GM10266 (cell line): ENCODE measurements at regions not wholly inside any gene's neighbourhood (a gene's known extent, or its start where the extent isn't known, plus 50 kb on each side); places are given as distances from the start of the nearest gene placed in this dataset.

Source experiments
- DNase-seq: peaks from one replicate; pipeline ENCODE4 v3.0.0; 2012; ENCODE audit errors: extremely low spot score
- CTCF ChIP-seq: IDR thresholded peaks from 2 replicates; pipeline ENCODE4 v1.5.1; 2012; ENCODE audit warnings: mild to moderate bottlenecking, low read depth; ENCODE audit not compliant: control insufficient read depth, insufficient read depth; ENCODE audit errors: missing control alignments

- DNase-seq, result no peak
- TF ChIP-seq CTCF, result no peak
These were observed 459.5 kb upstream of the CDH20 start for GRCh38 chr18:60873708-60874107.

GRCh38 chr18:60875957-60876507 is 457.2 kb upstream of the CDH20 start:
- TF ChIP-seq CTCF, result no peak
- no peak for DNase-seq

GRCh38 chr18:60880184-60880583 is 453.0 kb upstream of the CDH20 start:
- TF ChIP-seq CTCF, result no peak
- no peak for DNase-seq

GRCh38 chr18:60883587-60883986 is 449.6 kb upstream of the CDH20 start:
- no peak for TF ChIP-seq CTCF
- DNase-seq, result no peak

- DNase-seq, result no peak
- TF ChIP-seq CTCF, result no peak
These were observed 445.1 kb upstream of the CDH20 start for GRCh38 chr18:60888071-60888624.

- TF ChIP-seq CTCF, result no peak
- no peak for DNase-seq
These were observed 443.8 kb upstream of the CDH20 start for GRCh38 chr18:60889442-60889841.

GRCh38 chr18:60891936-60892335 is 441.3 kb upstream of the CDH20 start:
- DNase-seq, result no peak
- TF ChIP-seq CTCF, result no peak
